ENCODE measurements at regions not wholly inside any gene's neighbourhood (a gene's known extent, or its start where the extent isn't known, plus 50 kb on each side); places are given as distances from the start of the nearest gene placed in this dataset.

DNA sequence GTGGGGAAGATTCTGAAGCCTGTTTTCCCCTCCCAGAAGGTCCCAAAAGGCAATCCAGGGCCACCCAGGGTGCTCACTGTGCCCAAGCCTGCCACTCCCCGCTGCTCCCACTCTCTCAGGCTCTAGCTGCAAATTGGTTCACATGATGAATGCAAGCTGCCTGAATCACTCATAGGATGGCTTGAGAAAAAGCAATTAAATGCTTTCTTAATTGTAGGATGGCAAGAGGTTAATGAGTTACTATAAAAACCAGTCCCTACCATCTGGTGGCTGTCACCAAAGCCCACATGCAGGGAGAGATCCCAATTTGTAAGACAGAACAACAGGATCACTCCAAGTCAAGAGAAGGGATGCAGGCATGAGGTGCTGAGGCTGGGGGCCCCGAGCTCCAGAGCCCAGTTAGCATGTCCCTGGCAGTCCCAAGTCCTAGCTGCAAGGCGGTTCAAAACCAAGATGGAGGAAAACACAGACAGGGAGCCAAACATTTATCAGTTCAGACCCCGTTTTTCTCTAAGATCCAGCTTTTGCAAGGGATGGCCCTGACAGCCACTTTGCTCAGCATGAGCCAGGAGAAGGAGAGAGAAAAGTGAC is 207.1 kb downstream of the UACA start:
- no peak overlapping the region for H3K4me3 ChIP-seq (ENCODE audit: low read length)
- TF ChIP-seq CTCF (IDR thresholded peaks at IDR 0.05; ENCODE audit: insufficient read depth, low read depth, low read length, missing control alignments), result no peak
- DNase-seq (ENCODE audit: low read depth), result no peak

GRCh38 chr15:70555713-70556112 is 207.6 kb downstream of the UACA start:
- no peak for TF ChIP-seq CTCF (IDR thresholded peaks at IDR 0.05; ENCODE audit: insufficient read depth, low read depth, low read length, missing control alignments)
- no peak for DNase-seq (ENCODE audit: low read depth)
- H3K4me3 ChIP-seq (ENCODE audit: low read length), result no peak overlapping the region

- no peak overlapping the region for H3K4me3 ChIP-seq (ENCODE audit: low read length)
- DNase-seq (ENCODE audit: low read depth), result no peak
- no peak for TF ChIP-seq CTCF (IDR thresholded peaks at IDR 0.05; ENCODE audit: insufficient read depth, low read depth, low read length, missing control alignments)
These were observed 215.4 kb downstream of the UACA start for GRCh38 chr15:70547846-70548487.

DNA sequence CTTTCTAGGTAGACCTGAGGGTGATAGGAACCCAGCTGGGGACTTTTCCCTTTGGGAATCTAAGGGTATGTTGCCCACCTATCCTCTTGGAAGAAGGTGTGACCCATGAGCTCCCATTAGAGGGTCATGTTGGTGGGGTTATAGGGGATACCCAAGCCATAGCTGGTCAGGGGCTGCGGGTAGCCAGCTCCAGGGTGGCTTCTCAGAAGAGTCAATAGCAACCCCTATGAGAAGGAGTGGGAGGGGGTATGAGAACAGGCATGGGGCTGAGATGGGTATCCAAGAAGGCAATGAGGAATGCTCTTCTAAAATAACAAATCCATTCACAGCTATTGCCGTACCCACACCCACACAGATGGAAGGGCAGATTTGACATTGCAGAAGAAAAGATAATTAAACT is 217.8 kb downstream of the UACA start:
- DNase-seq (ENCODE audit: low read depth), result no peak
- H3K4me3 ChIP-seq (ENCODE audit: low read length), result no peak overlapping the region
- TF ChIP-seq CTCF (IDR thresholded peaks at IDR 0.05; ENCODE audit: insufficient read depth, low read depth, low read length, missing control alignments), result no peak

DNA sequence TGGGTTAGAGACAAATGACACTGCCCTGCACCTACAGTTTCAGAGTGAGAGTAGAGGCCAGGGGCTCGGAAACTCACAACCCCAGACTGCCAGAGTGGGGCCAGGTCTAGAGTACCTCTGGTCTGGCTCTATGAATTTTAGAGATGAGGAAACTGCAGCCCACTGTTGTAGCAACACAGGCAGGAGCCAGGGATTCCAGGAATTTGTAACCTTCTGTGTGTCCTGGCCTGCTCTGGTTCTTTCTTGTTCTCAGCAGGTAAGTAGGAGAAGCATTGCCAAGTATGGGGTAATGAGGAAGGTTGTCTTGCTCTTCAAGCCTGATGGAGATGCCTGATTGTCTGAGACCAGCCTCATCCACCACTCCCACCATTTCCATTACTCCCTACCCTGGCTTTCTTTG is 221.8 kb downstream of the UACA start:
- TF ChIP-seq CTCF (IDR thresholded peaks at IDR 0.05; ENCODE audit: insufficient read depth, low read depth, low read length, missing control alignments), result no peak
- no peak overlapping the region for H3K4me3 ChIP-seq (ENCODE audit: low read length)
- no peak for DNase-seq (ENCODE audit: low read depth)

DNA sequence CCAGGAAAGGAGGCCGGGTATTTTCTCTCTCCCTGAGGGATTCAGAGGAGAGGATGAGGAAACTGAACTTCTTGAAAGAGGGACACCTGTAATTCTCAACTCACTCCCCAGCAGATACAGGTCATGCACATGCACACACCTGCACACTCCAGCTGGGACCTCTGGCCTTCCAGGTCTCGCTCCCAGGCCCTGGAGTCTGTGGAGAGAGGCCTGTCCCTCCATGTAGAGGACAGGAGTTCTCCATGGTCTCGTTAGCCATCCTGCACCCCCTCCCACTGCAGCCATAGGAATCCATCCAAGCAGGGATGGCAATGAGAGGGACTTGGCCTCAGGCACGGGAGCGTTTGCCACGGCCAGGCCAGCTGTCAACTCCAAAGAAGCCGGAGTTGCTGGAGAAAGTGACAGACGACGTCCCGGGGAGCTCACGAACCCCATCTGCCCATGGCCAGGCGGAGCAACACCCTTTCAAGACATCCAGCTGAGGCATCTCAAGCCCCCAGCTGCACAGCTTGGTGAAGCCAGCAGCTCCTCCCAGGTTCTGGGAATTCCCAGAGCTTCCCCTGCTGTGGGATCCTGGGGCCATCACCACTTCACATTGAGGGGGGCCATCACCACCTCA is 223.3 kb downstream of the UACA start:
- TF ChIP-seq CTCF (IDR thresholded peaks at IDR 0.05; ENCODE audit: insufficient read depth, low read depth, low read length, missing control alignments), result no peak
- H3K4me3 ChIP-seq (ENCODE audit: low read length), result no peak overlapping the region
- DNase-seq (ENCODE audit: low read depth), result no peak

Measured in epithelial cell of esophagus (primary cell).